NCI-H1105 treated with DMSO at 0.1 percent for 48 hours (cell line): ENCODE measurements at regions not wholly inside any gene's neighbourhood (a gene's known extent, or its start where the extent isn't known, plus 50 kb on each side); places are given as distances from the start of the nearest gene placed in this dataset.
"Not testable (repeated sequence)": the region's sequence is repeated elsewhere in the genome, so short reads cannot be mapped to it uniquely, and the experiment has no call there.

ENCODE experiments used
- DNase-seq: peaks from one replicate; lab custom pipeline; 2025; lab: John Stamatoyannopoulos, UW

- no peak for DNase-seq
Measured at GRCh38 chr2:4930704-4931103, 761.5 kb upstream of the SOX11 start.

GRCh38 chr2:4931721-4932365 lies 760.3 kb upstream of the SOX11 start:
- DNase-seq, result no peak

- not testable (repeated sequence) for DNase-seq
Measured at GRCh38 chr2:4935291-4935690, 756.9 kb upstream of the SOX11 start.

GRCh38 chr2:4937550-4937949 lies 754.6 kb upstream of the SOX11 start:
- no peak for DNase-seq

GRCh38 chr2:4938206-4938605 lies 754.0 kb upstream of the SOX11 start:
- DNase-seq, result no peak

- no peak for DNase-seq
Measured at GRCh38 chr2:4942441-4942840, 749.7 kb upstream of the SOX11 start.

GRCh38 chr2:4947911-4948310 lies 744.3 kb upstream of the SOX11 start:
- DNase-seq, result no peak

- DNase-seq, result no peak
Measured at GRCh38 chr2:4951368-4951767, 740.8 kb upstream of the SOX11 start.

- no peak for DNase-seq
Measured at GRCh38 chr2:4959219-4959618, 733.0 kb upstream of the SOX11 start.

- no peak for DNase-seq
Measured at GRCh38 chr2:4962419-4962818, 729.8 kb upstream of the SOX11 start.

- DNase-seq, result no peak
Measured at GRCh38 chr2:4963106-4963505, 729.1 kb upstream of the SOX11 start.

GRCh38 chr2:4964001-4964540 lies 728.1 kb upstream of the SOX11 start:
- DNase-seq, result no peak

- DNase-seq, result no peak
Measured at GRCh38 chr2:4964579-4964978, 727.6 kb upstream of the SOX11 start.

GRCh38 chr2:4965556-4966320 lies 726.4 kb upstream of the SOX11 start:
- no peak for DNase-seq

GRCh38 chr2:4967206-4967605 lies 725.0 kb upstream of the SOX11 start:
- DNase-seq, result no peak

GRCh38 chr2:4972472-4972871 lies 719.7 kb upstream of the SOX11 start:
- DNase-seq, result no peak

GRCh38 chr2:4973354-4973753 lies 718.8 kb upstream of the SOX11 start:
- DNase-seq, result no peak

GRCh38 chr2:4973973-4974372 lies 718.2 kb upstream of the SOX11 start:
- DNase-seq, result no peak

GRCh38 chr2:4976407-4976806 lies 715.8 kb upstream of the SOX11 start:
- no peak for DNase-seq

- DNase-seq, result no peak
Measured at GRCh38 chr2:4979111-4979510, 713.1 kb upstream of the SOX11 start.

GRCh38 chr2:4980995-4981394 lies 711.2 kb upstream of the SOX11 start:
- no peak for DNase-seq

GRCh38 chr2:4981802-4982409 lies 710.3 kb upstream of the SOX11 start:
- no peak for DNase-seq

- not testable (repeated sequence) for DNase-seq
Measured at GRCh38 chr2:4988444-4988843, 703.7 kb upstream of the SOX11 start.
